ENCODE measurements at regions not wholly inside any gene's neighbourhood (a gene's known extent, or its start where the extent isn't known, plus 50 kb on each side); places are given as distances from the start of the nearest gene placed in this dataset.

DNA sequence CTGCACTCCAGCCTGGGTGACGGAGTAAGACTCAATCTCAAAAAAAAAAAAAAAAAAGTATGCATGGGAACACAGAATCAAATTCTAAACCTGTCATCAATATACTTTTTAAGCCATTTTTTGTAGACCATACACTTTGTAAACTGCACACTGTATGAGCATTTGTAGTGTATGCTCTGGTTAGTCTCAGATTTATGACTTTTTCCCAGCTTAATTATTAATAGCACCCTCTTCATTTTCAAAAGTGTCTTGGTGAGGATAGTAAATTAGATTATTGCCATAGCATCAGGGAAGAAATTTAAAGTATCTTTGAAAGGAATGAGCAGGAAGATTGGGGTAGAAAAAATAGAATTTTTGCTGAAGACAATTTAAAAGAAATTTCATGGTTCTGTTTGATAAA is 330.8 kb upstream of the RSPO3 start:
- no peak for DNase-seq (ENCODE audit: low read depth in 1 of 2, low spot score in 1 of 2)
- no peak for TF ChIP-seq CTCF (IDR thresholded peaks at IDR 0.05; ENCODE audit: low read depth, low read length)
- Histone ChIP-seq H3K36me3 (no peaks in the 10 kb centered on the region), H3K27me3 (no peaks in the 10 kb centered on the region), H3K4me3 (no peak overlapping the region), H3K4me1 (ENCODE audit: low read depth) (no peaks in the 10 kb centered on the region), H3K9me3 (ENCODE audit: low read depth) (no peaks in the 10 kb centered on the region), H3K27ac (no peak overlapping the region)

- TF ChIP-seq CTCF (IDR thresholded peaks at IDR 0.05; ENCODE audit: low read depth, low read length) = no peak
- Histone ChIP-seq H3K9me3 (ENCODE audit: low read depth) (no peaks in the 10 kb centered on the region), H3K27me3 (no peaks in the 10 kb centered on the region), H3K4me3 (no peak overlapping the region), H3K27ac (no peak overlapping the region), H3K4me1 (ENCODE audit: low read depth) (no peaks in the 10 kb centered on the region), H3K36me3 (no peaks in the 10 kb centered on the region)
- DNase-seq (ENCODE audit: low read depth in 1 of 2, low spot score in 1 of 2) = no peak
Measured at GRCh38 chr6:126788861-126789365, 329.6 kb upstream of the RSPO3 start.

DNA sequence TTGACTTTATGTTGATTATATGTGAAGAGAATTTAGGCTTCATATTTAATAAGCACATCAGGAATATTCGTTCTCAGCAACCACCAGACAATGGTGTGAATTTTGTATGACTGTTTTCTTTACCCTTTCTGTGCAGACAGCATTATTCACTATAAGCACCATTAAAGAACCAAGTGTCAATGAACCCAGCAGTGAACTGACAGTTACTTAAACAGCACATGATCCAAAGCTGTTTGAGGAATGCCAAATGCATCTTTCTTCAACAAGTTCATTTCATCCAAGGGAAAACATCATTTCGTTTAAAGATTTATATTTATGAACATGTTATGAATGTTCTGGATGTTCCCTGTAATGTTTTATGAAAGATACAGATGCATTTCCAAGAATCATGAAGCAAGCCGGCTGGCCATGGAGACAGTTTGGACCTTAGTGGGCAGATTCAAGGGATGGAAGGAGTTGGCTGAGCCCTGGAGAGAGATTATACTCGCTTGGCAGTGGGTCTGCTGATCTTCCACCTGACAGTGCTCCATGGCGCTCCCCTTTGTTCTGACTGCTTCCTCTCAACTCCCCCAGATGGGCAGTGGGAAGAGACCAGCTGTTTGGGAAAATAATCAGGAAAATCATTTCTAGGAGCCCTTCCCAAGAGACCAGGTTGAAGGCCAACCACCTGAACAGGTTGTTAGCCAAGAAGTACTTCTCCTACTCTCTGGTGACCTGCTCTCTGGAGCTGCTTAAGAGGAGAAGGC is 326.0 kb upstream of the RSPO3 start:
- Histone ChIP-seq H3K36me3 (no peaks in the 10 kb centered on the region), H3K9me3 (ENCODE audit: low read depth) (no peaks in the 10 kb centered on the region), H3K4me1 (ENCODE audit: low read depth) (no peaks in the 10 kb centered on the region), H3K4me3 (no peak overlapping the region), H3K27ac (no peak overlapping the region), H3K27me3 (no peaks in the 10 kb centered on the region)
- no peak for DNase-seq (ENCODE audit: low read depth in 1 of 2, low spot score in 1 of 2)
- TF ChIP-seq CTCF (IDR thresholded peaks at IDR 0.05; ENCODE audit: low read depth, low read length) = no peak

GRCh38 chr6:126795161-126795560 is 323.3 kb upstream of the RSPO3 start:
- DNase-seq (ENCODE audit: low read depth in 1 of 2, low spot score in 1 of 2) = no peak
- Histone ChIP-seq H3K4me3 (no peak overlapping the region), H3K9me3 (ENCODE audit: low read depth) (no peaks in the 10 kb centered on the region), H3K36me3 (no peaks in the 10 kb centered on the region), H3K27ac (no peak overlapping the region), H3K27me3 (no peaks in the 10 kb centered on the region), H3K4me1 (ENCODE audit: low read depth) (no peaks in the 10 kb centered on the region)
- no peak for TF ChIP-seq CTCF (IDR thresholded peaks at IDR 0.05; ENCODE audit: low read depth, low read length)

DNA sequence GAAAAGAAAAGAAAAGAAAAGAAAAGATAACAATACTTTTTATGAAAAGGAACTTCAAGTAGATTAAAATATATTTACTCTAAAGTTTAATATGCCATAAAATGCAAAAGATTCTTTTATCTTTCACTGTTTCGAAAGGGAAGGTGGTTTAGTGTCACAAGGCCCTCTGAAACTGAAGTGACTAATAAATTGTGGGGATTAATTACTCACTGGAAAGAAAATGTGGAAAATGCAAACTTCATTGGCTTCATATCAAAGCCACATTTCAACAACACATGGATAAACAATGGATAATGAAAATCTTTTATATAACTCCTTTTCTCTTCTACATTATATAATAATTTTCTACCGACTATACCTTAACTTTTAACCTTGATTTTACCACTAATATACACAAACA is 320.5 kb upstream of the RSPO3 start:
- H3K36me3 ChIP-seq = no peaks in the 10 kb centered on the region
- no peak overlapping the region for H3K27ac ChIP-seq
- TF ChIP-seq CTCF (IDR thresholded peaks at IDR 0.05; ENCODE audit: low read depth, low read length) = no peak
- H3K9me3 ChIP-seq (ENCODE audit: low read depth) = no peaks in the 10 kb centered on the region
- H3K27me3 ChIP-seq = no peaks in the 10 kb centered on the region
- no peaks in the 10 kb centered on the region for H3K4me1 ChIP-seq (ENCODE audit: low read depth)
- H3K4me3 ChIP-seq = no peak overlapping the region
- peak in 1 of 2 donors; percentile 15 for DNase-seq (ENCODE audit: low read depth in 1 of 2, low spot score in 1 of 2)

Measured in cardiac muscle cell (in vitro differentiated cells and primary cell).